OCI-LY7 (cell line): ENCODE measurements at regions not wholly inside any gene's neighbourhood (a gene's known extent, or its start where the extent isn't known, plus 50 kb on each side); places are given as distances from the start of the nearest gene placed in this dataset.

Source experiments
- BruUV-seq: library from RNA; stranded (reverse); fragments of 400-500 nt; replicated peaks from 2 replicates; lab custom pipeline; 2021; lab: Mats Ljungman, UMichigan
- CTCF ChIA-PET: fragments of 300-600 bp; sonication (Branson Sonifier 250); formaldehyde crosslinking; loops from one replicate; lab custom pipeline; 2022; ENCODE audit warnings: antibody characterized with exemption; ENCODE audit not compliant: unreplicated experiment; lab: Charles Lee
- POLR2A ChIA-PET: fragments of 300-600 bp; sonication (Branson Sonifier 250); formaldehyde crosslinking; loops from one replicate; lab custom pipeline; 2022; ENCODE audit warnings: antibody characterized with exemption; lab: Charles Lee
- DNase-seq: peaks from one replicate; pipeline ENCODE4 v3.0.0-alpha.2; 2015; ENCODE audit warnings: low spot score
- H2AFZ ChIP-seq: fragments of 200-600 bp; sonication (generic), shearing (Covaris generic); 2 replicates; pipeline ENCODE4 v1.6.1; 2014; ENCODE audit warnings: mild to moderate bottlenecking, antibody characterized with exemption, low read length, moderate library complexity
- H3K27ac ChIP-seq: fragments of 200-600 bp; sonication (generic); 2 replicates; pipeline ENCODE4 v1.5.1; 2014; ENCODE audit warnings: mixed run types, low read depth, mild to moderate bottlenecking, moderate library complexity, low read length, inconsistent platforms; ENCODE audit not compliant: poor library complexity, severe bottlenecking
- H3K36me3 ChIP-seq: fragments of 200-600 bp; sonication (generic); 2 replicates; pipeline ENCODE4 v1.6.1; 2014; ENCODE audit warnings: mild to moderate bottlenecking, antibody characterized with exemption, low read length, moderate library complexity, mixed read lengths; ENCODE audit not compliant: insufficient read depth
- H3K4me1 ChIP-seq: fragments of 200-600 bp; sonication (generic); 2 replicates; pipeline ENCODE4 v1.5.1; 2014; ENCODE audit warnings: mild to moderate bottlenecking, low read length; ENCODE audit not compliant: insufficient read depth, poor library complexity, severe bottlenecking
- H3K4me2 ChIP-seq: fragments of 200-600 bp; sonication (generic); 2 replicates; pipeline ENCODE4 v1.6.1; 2014; ENCODE audit warnings: mild to moderate bottlenecking, low read length
- H3K4me3 ChIP-seq: fragments of 200-600 bp; sonication (generic); 2 replicates; pipeline ENCODE4 v1.5.1; 2014; ENCODE audit warnings: mild to moderate bottlenecking, low read depth, low read length; ENCODE audit not compliant: poor library complexity, severe bottlenecking
- H3K79me2 ChIP-seq: fragments of 200-600 bp; sonication (generic); 2 replicates; pipeline ENCODE4 v1.6.1; 2016; ENCODE audit warnings: low read depth, mild to moderate bottlenecking, low read length, moderate library complexity, mixed read lengths; ENCODE audit not compliant: insufficient read depth
- H3K9me2 ChIP-seq: fragments of 200-600 bp; sonication (generic); 2 replicates; pipeline ENCODE4 v1.6.1; 2016; ENCODE audit warnings: mild to moderate bottlenecking, low read length, mixed read lengths; ENCODE audit not compliant: insufficient read depth
- H3K9me3 ChIP-seq: fragments of 200-600 bp; sonication (generic); 2 replicates; pipeline ENCODE4 v1.6.1; 2014; ENCODE audit warnings: mild to moderate bottlenecking, mixed run types, low read length, mixed read lengths
- H4K20me1 ChIP-seq: fragments of 200-600 bp; sonication (generic); 2 replicates; pipeline ENCODE4 v1.6.1; 2014; ENCODE audit warnings: mild to moderate bottlenecking, antibody characterized with exemption, low read length, moderate library complexity, mixed read lengths; ENCODE audit not compliant: insufficient read depth
- CTCF ChIP-seq: fragments of 200-600 bp; sonication (generic); conservative IDR thresholded peaks from 2 replicates; pipeline ENCODE4 v1.5.1; 2014; ENCODE audit warnings: mild to moderate bottlenecking, antibody characterized with exemption, low read length, moderate library complexity, mixed read lengths
- EZH2phosphoT487 ChIP-seq: fragments of 200-600 bp; sonication (generic); IDR thresholded peaks from 2 replicates; pipeline ENCODE4 v1.6.1; 2018; ENCODE audit warnings: low read depth, borderline replicate concordance, mild to moderate bottlenecking, mixed run types, antibody characterized with exemption, low read length, moderate library complexity, mixed read lengths
- intact Hi-C: fragments of 100-400 bp; cut with micrococcal nuclease; formaldehyde crosslinking; loops from one replicate; pipeline ENCODE4 v1.10.0; 2022; ENCODE audit not compliant: unreplicated experiment

- H4K20me1 ChIP-seq: no peaks in the 10 kb centered on the region
- H3K4me2 ChIP-seq: no peak overlapping the region
- H3K9me2 ChIP-seq: no peaks in the 10 kb centered on the region
- peaks cover 4% of the 10 kb centered on the region for H3K4me1 ChIP-seq
- intact Hi-C loops: loop anchor here (10.0 kb wide), 2 partner anchors 208 to 622 kb away; no protein-coding TSS in a partner anchor
- H3K79me2 ChIP-seq: no peaks in the 10 kb centered on the region
- ChIA-PET POLR2A (interaction anchor here (0.7 to 1.0 kb wide), 4 partner anchors 9 to 113 kb away, joined by 3 to 5 read pairs (median 3); no protein-coding TSS in a partner anchor), CTCF (no interaction called here)
- H3K36me3 ChIP-seq: peaks cover 4% of the 10 kb centered on the region; the same call in 1 of the 2 replicates
- no peak overlapping the region for H3K27ac ChIP-seq
- no peak for TF ChIP-seq EZH2phosphoT487
- TF ChIP-seq CTCF: no peak
- DNase-seq: no peak
- H3K9me3 ChIP-seq: peaks cover 3% of the 10 kb centered on the region; the same call in 1 of the 2 replicates
- H3K4me3 ChIP-seq: no peak overlapping the region
- peak overlapping the region; percentile 43; the same call in 1 of the 2 replicates for H2AFZ ChIP-seq
- no TSS peak for BruUV-seq
These were observed 123.3 kb upstream of the MME start for GRCh38 chr3:154956815-154957214.

- Histone ChIP-seq H2AFZ (0 out of 2 replicates have a peak overlapping the region, but pooled peaks have one; percentile 43), H3K4me2 (no peak overlapping the region), H3K9me2 (no peaks in the 10 kb centered on the region), H3K27ac (no peak overlapping the region), H4K20me1 (no peaks in the 10 kb centered on the region), H3K36me3 (peaks cover 4% of the 10 kb centered on the region; the same call in 1 of the 2 replicates), H3K4me3 (no peak overlapping the region), H3K4me1 (peaks cover 4% of the 10 kb centered on the region), H3K79me2 (no peaks in the 10 kb centered on the region), H3K9me3 (peaks cover 8% of the 10 kb centered on the region; the same call in 1 of the 2 replicates)
- ChIA-PET POLR2A (interaction anchor here (1.0 kb wide), 1 partner anchor 11 kb away, joined by 5 read pairs; no protein-coding TSS in a partner anchor), CTCF (no interaction called here)
- no TSS peak for BruUV-seq
- TF ChIP-seq CTCF: no peak
- no peak for TF ChIP-seq EZH2phosphoT487
- DNase-seq: no peak
- intact Hi-C loops: loop anchor here (10.0 kb wide), 2 partner anchors 209 to 621 kb away; no protein-coding TSS in a partner anchor
These were observed 124.1 kb upstream of the MME start for GRCh38 chr3:154955907-154956533.
